GM12892 (cell line): ENCODE measurements at regions not wholly inside any gene's neighbourhood (a gene's known extent, or its start where the extent isn't known, plus 50 kb on each side); places are given as distances from the start of the nearest gene placed in this dataset.

ENCODE experiments used
- POLR2A ChIP-seq: IDR thresholded peaks from 2 replicates; pipeline ENCODE4 v1.6.1; 2011; ENCODE audit warnings: low read depth, low read length, control low read depth
- POLR2AphosphoS5 ChIP-seq: IDR thresholded peaks from 2 replicates; pipeline ENCODE4 v1.6.1; 2011; ENCODE audit warnings: low read depth, low read length, control low read depth
- TAF1 ChIP-seq: IDR thresholded peaks from 2 replicates; pipeline ENCODE4 v1.6.1; 2011; ENCODE audit warnings: low read depth, mild to moderate bottlenecking, control low read depth, low read length, borderline replicate concordance

DNA sequence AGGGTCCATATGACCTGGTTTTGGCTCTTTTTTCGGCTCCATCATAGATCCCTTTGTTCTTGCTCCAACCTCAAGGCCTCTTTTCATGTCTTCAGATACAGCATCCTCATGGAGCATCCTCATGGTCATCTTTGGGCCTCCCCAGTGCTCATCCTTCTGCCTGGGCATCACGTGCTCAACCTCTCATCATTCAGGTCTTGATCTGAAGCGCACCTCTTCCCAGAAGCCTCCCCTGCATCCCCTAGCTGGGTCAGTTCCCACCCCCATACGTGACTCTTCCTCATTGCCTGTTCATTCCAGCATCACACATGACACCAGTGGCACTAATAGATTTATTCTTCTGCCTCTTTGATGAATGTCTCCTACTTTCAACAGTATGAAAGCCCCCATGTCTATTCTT lies 192.2 kb downstream of the MIAT start:
- TF ChIP-seq POLR2A (no peak), POLR2AphosphoS5 (no peak), TAF1 (no peak)
